MG63 (cell line): ENCODE measurements at regions not wholly inside any gene's neighbourhood (a gene's known extent, or its start where the extent isn't known, plus 50 kb on each side); places are given as distances from the start of the nearest gene placed in this dataset.
"Not testable (repeated sequence)": the region's sequence is repeated elsewhere in the genome, so short reads cannot be mapped to it uniquely, and the experiment has no call there.

Experiments used
- DNase-seq: peaks from one replicate; pipeline ENCODE4 v3.0.0-alpha.2; 2020
- H3K27me3 ChIP-seq: fragments of 250-450 bp; sonication (Bioruptor Pico); 2 replicates; pipeline ENCODE4 v1.5.1; 2020; ENCODE audit warnings: mild to moderate bottlenecking, moderate library complexity
- H3K36me3 ChIP-seq: fragments of 250-450 bp; sonication (Bioruptor Pico); 2 replicates; pipeline ENCODE4 v1.5.1; 2020; ENCODE audit warnings: mild to moderate bottlenecking, moderate library complexity
- H3K4me3 ChIP-seq: fragments of 250-450 bp; sonication (Bioruptor Pico); 2 replicates; pipeline ENCODE4 v1.5.1; 2020; ENCODE audit warnings: mild to moderate bottlenecking, moderate library complexity
- H3K9me3 ChIP-seq: fragments of 250-450 bp; sonication (Bioruptor Pico); 2 replicates; pipeline ENCODE4 v1.5.1; 2020; ENCODE audit warnings: mild to moderate bottlenecking, moderate library complexity

GRCh38 chr15:70382009-70382749, 284.5 kb upstream of the TLE3 start:
- H3K36me3 ChIP-seq, result no peaks in the 10 kb centered on the region
- DNase-seq, result no peak
- no peak overlapping the region for H3K4me3 ChIP-seq
- no peaks in the 10 kb centered on the region for H3K27me3 ChIP-seq
- H3K9me3 ChIP-seq, result peaks cover 6% of the 10 kb centered on the region; the same call in 1 of the 2 replicates

GRCh38 chr15:70379938-70380883, 282.5 kb upstream of the TLE3 start:
- DNase-seq, result no peak
- Histone ChIP-seq H3K36me3 (no peaks in the 10 kb centered on the region), H3K4me3 (no peak overlapping the region), H3K9me3 (peaks cover 6% of the 10 kb centered on the region; the same call in 1 of the 2 replicates), H3K27me3 (no peaks in the 10 kb centered on the region)

- Histone ChIP-seq H3K27me3 (no peaks in the 10 kb centered on the region), H3K36me3 (no peaks in the 10 kb centered on the region), H3K4me3 (no peak overlapping the region), H3K9me3 (peaks cover 6% of the 10 kb centered on the region; the same call in 1 of the 2 replicates)
- no peak for DNase-seq
Measured at GRCh38 chr15:70379134-70379533, 281.4 kb upstream of the TLE3 start.

- H3K9me3 ChIP-seq, result peaks cover 6% of the 10 kb centered on the region; the same call in 1 of the 2 replicates
- H3K36me3 ChIP-seq, result no peaks in the 10 kb centered on the region
- no peak overlapping the region for H3K4me3 ChIP-seq
- no peaks in the 10 kb centered on the region for H3K27me3 ChIP-seq
- DNase-seq, result peak; percentile 38
Measured at GRCh38 chr15:70378126-70379031, 280.7 kb upstream of the TLE3 start.

- Histone ChIP-seq H3K4me3 (no peak overlapping the region), H3K27me3 (no peaks in the 10 kb centered on the region), H3K9me3 (peaks cover 6% of the 10 kb centered on the region; the same call in 1 of the 2 replicates), H3K36me3 (no peaks in the 10 kb centered on the region)
- peak; percentile 55 for DNase-seq
Measured at GRCh38 chr15:70376929-70377691, 279.4 kb upstream of the TLE3 start.

GRCh38 chr15:70376031-70376928, 278.6 kb upstream of the TLE3 start:
- no peaks in the 10 kb centered on the region for H3K36me3 ChIP-seq
- no peak for DNase-seq
- H3K4me3 ChIP-seq, result no peak overlapping the region
- H3K27me3 ChIP-seq, result no peaks in the 10 kb centered on the region
- no peaks in the 10 kb centered on the region for H3K9me3 ChIP-seq

- no peaks in the 10 kb centered on the region for H3K36me3 ChIP-seq
- no peaks in the 10 kb centered on the region for H3K27me3 ChIP-seq
- no peak overlapping the region for H3K4me3 ChIP-seq
- no peaks in the 10 kb centered on the region for H3K9me3 ChIP-seq
- no peak for DNase-seq
Measured at GRCh38 chr15:70375586-70375985, 277.9 kb upstream of the TLE3 start.

GRCh38 chr15:70375006-70375431, 277.3 kb upstream of the TLE3 start:
- Histone ChIP-seq H3K9me3 (no peaks in the 10 kb centered on the region), H3K4me3 (no peak overlapping the region), H3K36me3 (no peaks in the 10 kb centered on the region), H3K27me3 (no peaks in the 10 kb centered on the region)
- peak; percentile 95 for DNase-seq

- H3K27me3 ChIP-seq, result no peaks in the 10 kb centered on the region
- DNase-seq, result no peak
- no peaks in the 10 kb centered on the region for H3K9me3 ChIP-seq
- no peak overlapping the region for H3K4me3 ChIP-seq
- no peaks in the 10 kb centered on the region for H3K36me3 ChIP-seq
Measured at GRCh38 chr15:70374096-70374495, 276.4 kb upstream of the TLE3 start.

- DNase-seq, H3K36me3 ChIP-seq, H3K4me3 ChIP-seq, H3K9me3 ChIP-seq, H3K27me3 ChIP-seq: not testable (repeated sequence)
Measured at GRCh38 chr15:70373439-70373838, 275.7 kb upstream of the TLE3 start.

GRCh38 chr15:70367913-70368705, 270.4 kb upstream of the TLE3 start:
- H3K27me3 ChIP-seq, H3K9me3 ChIP-seq, DNase-seq, H3K4me3 ChIP-seq, H3K36me3 ChIP-seq: not testable (repeated sequence)

GRCh38 chr15:70364023-70364422, 266.3 kb upstream of the TLE3 start:
- DNase-seq, H3K9me3 ChIP-seq, H3K36me3 ChIP-seq, H3K27me3 ChIP-seq, H3K4me3 ChIP-seq: not testable (repeated sequence)

GRCh38 chr15:70362886-70363285, 265.2 kb upstream of the TLE3 start:
- DNase-seq, result no peak
- Histone ChIP-seq H3K4me3 (no peak overlapping the region), H3K36me3 (no peaks in the 10 kb centered on the region), H3K27me3 (no peaks in the 10 kb centered on the region), H3K9me3 (no peaks in the 10 kb centered on the region)

- H3K9me3 ChIP-seq, result no peaks in the 10 kb centered on the region
- H3K4me3 ChIP-seq, result no peak overlapping the region
- DNase-seq, result no peak
- H3K36me3 ChIP-seq, result no peaks in the 10 kb centered on the region
- H3K27me3 ChIP-seq, result no peaks in the 10 kb centered on the region
Measured at GRCh38 chr15:70362350-70362749, 264.6 kb upstream of the TLE3 start.
